Prostate gland (tissue), 2 donors: ENCODE measurements at regions not wholly inside any gene's neighbourhood (a gene's known extent, or its start where the extent isn't known, plus 50 kb on each side); places are given as distances from the start of the nearest gene placed in this dataset.

Experiments used
- DNase-seq: peaks from one replicate; pipeline ENCODE4 v3.0.0-alpha.2; 2019; ENCODE audit warnings: low spot score
- H3K27ac ChIP-seq, 2 donors: fragments of 200-600 bp; sonication (generic); 2 replicates each; pipeline ENCODE4 v1.5.1; 2017 to 2019
- H3K27me3 ChIP-seq: fragments of 200-600 bp; sonication (generic); replicated peaks from 2 replicates; pipeline ENCODE4 v1.5.1; 2019; ENCODE audit not compliant: insufficient read depth
- H3K36me3 ChIP-seq, 2 donors: fragments of 200-600 bp; sonication (generic); 1 replicate in 1 of 2; 2 replicates in 1 of 2; pipeline versions ENCODE4 v1.5.1 to v1.8.1; 2017 to 2019
- H3K4me1 ChIP-seq: fragments of 200-600 bp; sonication (generic); replicated peaks from 2 replicates; pipeline ENCODE4 v1.5.1; 2019
- H3K4me3 ChIP-seq, 2 donors: fragments of 200-600 bp; sonication (generic); 2 replicates each; pipeline ENCODE4 v1.5.1; 2017 to 2019
- H3K9me3 ChIP-seq: fragments of 200-600 bp; sonication (generic); 2 replicates; pipeline ENCODE4 v1.5.1; 2017
- POLR2A ChIP-seq: fragments of 450-650 bp; IDR thresholded peaks from one replicate; pipeline ENCODE4 v1.6.1; 2016; ENCODE audit warnings: antibody characterized with exemption, mild to moderate bottlenecking
- POLR2AphosphoS5 ChIP-seq: sonication (generic); formaldehyde crosslinking; IDR thresholded peaks from one replicate; pipeline ENCODE4 v1.6.1; 2017; ENCODE audit warnings: antibody characterized with exemption
- WGBS: methylation state at CpG from one replicate; pipeline ENCODE4 v1.1.5; 2018; 5-methylcytosine and 5-hydroxymethylcytosine counted together
- intact Hi-C: fragments of 100-400 bp; cut with DNase I; formaldehyde crosslinking; loops from one replicate; pipeline ENCODE4 v1.14.2; 2022
- TF ChIP-seq, protein P1 (sequence below), 4 experiments: fragments of 200-600 bp in 2 of 4; fragments of 450-650 bp in 2 of 4; sonication (generic) in 2 of 4; IDR thresholded peaks; 1 replicate in 3 of 4; 2 replicates in 1 of 4; pipeline ENCODE4 v1.5.1; 2016 to 2019; ENCODE audit warnings: antibody characterized with exemption in 4 of 4, mild to moderate bottlenecking in 2 of 4, moderate library complexity in 2 of 4

- DNase-seq = no peak
- H3K27me3 ChIP-seq = no peaks in the 10 kb centered on the region
- no peak overlapping the region for H3K4me3 ChIP-seq
- intact Hi-C loops = no loop called here
- WGBS = 30% methylated on average over 6 of the region's 6 CpGs
- TF ChIP-seq POLR2AphosphoS5 (no peak), POLR2A (no peak)
- TF ChIP-seq, protein P1, sequence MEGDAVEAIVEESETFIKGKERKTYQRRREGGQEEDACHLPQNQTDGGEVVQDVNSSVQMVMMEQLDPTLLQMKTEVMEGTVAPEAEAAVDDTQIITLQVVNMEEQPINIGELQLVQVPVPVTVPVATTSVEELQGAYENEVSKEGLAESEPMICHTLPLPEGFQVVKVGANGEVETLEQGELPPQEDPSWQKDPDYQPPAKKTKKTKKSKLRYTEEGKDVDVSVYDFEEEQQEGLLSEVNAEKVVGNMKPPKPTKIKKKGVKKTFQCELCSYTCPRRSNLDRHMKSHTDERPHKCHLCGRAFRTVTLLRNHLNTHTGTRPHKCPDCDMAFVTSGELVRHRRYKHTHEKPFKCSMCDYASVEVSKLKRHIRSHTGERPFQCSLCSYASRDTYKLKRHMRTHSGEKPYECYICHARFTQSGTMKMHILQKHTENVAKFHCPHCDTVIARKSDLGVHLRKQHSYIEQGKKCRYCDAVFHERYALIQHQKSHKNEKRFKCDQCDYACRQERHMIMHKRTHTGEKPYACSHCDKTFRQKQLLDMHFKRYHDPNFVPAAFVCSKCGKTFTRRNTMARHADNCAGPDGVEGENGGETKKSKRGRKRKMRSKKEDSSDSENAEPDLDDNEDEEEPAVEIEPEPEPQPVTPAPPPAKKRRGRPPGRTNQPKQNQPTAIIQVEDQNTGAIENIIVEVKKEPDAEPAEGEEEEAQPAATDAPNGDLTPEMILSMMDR (IDR thresholded peaks at IDR 0.05) = no peak
- H3K9me3 ChIP-seq = no peaks in the 10 kb centered on the region
- H3K4me1 ChIP-seq = no peaks in the 10 kb centered on the region
- no peaks in the 10 kb centered on the region for H3K36me3 ChIP-seq
- no peak overlapping the region for H3K27ac ChIP-seq
These were observed 322.3 kb downstream of the DHX15 start for GRCh38 chr4:24262084-24262483.

GRCh38 chr4:24260923-24261564, 323.3 kb downstream of the DHX15 start:
- H3K27me3 ChIP-seq = no peaks in the 10 kb centered on the region
- no peaks in the 10 kb centered on the region for H3K9me3 ChIP-seq
- H3K4me3 ChIP-seq = no peak overlapping the region
- no peak overlapping the region for H3K27ac ChIP-seq
- TF ChIP-seq POLR2A (no peak), POLR2AphosphoS5 (no peak)
- TF ChIP-seq, protein P1 (IDR thresholded peaks at IDR 0.05) = no peak
- intact Hi-C loops = no loop called here
- 89% methylated on average over 5 of the region's 5 CpGs for WGBS
- DNase-seq = no peak
- H3K36me3 ChIP-seq = no peaks in the 10 kb centered on the region
- H3K4me1 ChIP-seq = no peaks in the 10 kb centered on the region

DNA sequence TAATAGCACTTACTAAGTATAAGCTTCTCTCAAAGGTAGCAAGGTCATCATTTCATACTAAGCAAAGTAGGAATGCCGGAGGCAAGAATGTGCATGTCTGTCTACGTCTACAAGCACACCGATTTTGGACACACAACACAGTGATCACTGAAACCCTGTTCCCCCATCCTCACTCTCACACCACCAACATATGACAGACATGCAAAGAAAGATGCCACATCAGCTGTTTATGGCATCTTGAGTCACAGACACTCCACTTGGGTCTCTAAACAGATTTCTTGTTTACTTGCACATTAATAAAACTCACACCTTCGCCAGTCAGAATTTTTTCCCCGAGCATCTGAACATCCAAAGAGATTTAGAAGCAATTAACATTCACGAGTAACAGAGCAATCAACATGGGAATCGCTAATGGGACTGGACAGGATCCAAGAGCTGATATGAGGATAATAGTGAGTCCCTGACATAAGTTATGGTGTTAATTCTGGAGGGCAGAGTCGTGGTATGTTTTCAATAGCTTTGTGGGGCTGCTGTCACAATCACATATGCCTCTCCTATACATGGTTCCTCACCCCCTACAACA, 324.1 kb downstream of the DHX15 start:
- no peaks in the 10 kb centered on the region for H3K4me1 ChIP-seq
- TF ChIP-seq, protein P1 (IDR thresholded peaks at IDR 0.05) = no peak
- TF ChIP-seq POLR2AphosphoS5 (no peak), POLR2A (no peak)
- H3K27ac ChIP-seq = no peak overlapping the region
- intact Hi-C loops = no loop called here
- 51% methylated on average over 8 of the region's 8 CpGs for WGBS
- DNase-seq = no peak
- no peaks in the 10 kb centered on the region for H3K36me3 ChIP-seq
- H3K27me3 ChIP-seq = no peaks in the 10 kb centered on the region
- no peaks in the 10 kb centered on the region for H3K9me3 ChIP-seq
- H3K4me3 ChIP-seq = no peak overlapping the region

- TF ChIP-seq, protein P1 (IDR thresholded peaks at IDR 0.05) = no peak
- TF ChIP-seq POLR2AphosphoS5 (no peak), POLR2A (no peak)
- intact Hi-C loops = no loop called here
- H3K27ac ChIP-seq = no peak overlapping the region
- DNase-seq = no peak
- no peaks in the 10 kb centered on the region for H3K9me3 ChIP-seq
- H3K4me3 ChIP-seq = no peak overlapping the region
- H3K4me1 ChIP-seq = no peaks in the 10 kb centered on the region
- no peaks in the 10 kb centered on the region for H3K36me3 ChIP-seq
- 58% methylated on average over 5 of the region's 5 CpGs for WGBS
- H3K27me3 ChIP-seq = no peaks in the 10 kb centered on the region
These were observed 327.8 kb downstream of the DHX15 start for GRCh38 chr4:24256547-24256946.

GRCh38 chr4:24256066-24256465, 328.3 kb downstream of the DHX15 start:
- intact Hi-C loops = no loop called here
- Histone ChIP-seq H3K27ac (no peak overlapping the region), H3K4me3 (no peak overlapping the region), H3K9me3 (no peaks in the 10 kb centered on the region), H3K36me3 (no peaks in the 10 kb centered on the region), H3K4me1 (no peaks in the 10 kb centered on the region), H3K27me3 (no peaks in the 10 kb centered on the region)
- no peak for DNase-seq
- TF ChIP-seq POLR2A (no peak), POLR2AphosphoS5 (no peak)
- TF ChIP-seq, protein P1 (IDR thresholded peaks at IDR 0.05) = no peak
- WGBS = 69% methylated on average over 4 of the region's 4 CpGs
